ENCODE measurements at regions not wholly inside any gene's neighbourhood (a gene's known extent, or its start where the extent isn't known, plus 50 kb on each side); places are given as distances from the start of the nearest gene placed in this dataset.

GRCh38 chr3:25120665-25121064 is 307.4 kb upstream of the RARB start:
- no peak for TF ChIP-seq CTCF (IDR thresholded peaks at IDR 0.05 in 2 of 3, conservative IDR thresholded peaks at IDR 0.05 in 1 of 3; ENCODE audit: insufficient read depth in 2 of 3, low read depth in 1 of 3, low read length in 3 of 3)
- TF ChIP-seq HMGN3 (IDR thresholded peaks at IDR 0.05; ENCODE audit: borderline replicate concordance, extremely low read depth, insufficient read length, low read depth, low read length) = no peak
- TF ChIP-seq EGR1 (conservative IDR thresholded peaks at IDR 0.05) = no peak
- no peak for TF ChIP-seq TARDBP (IDR thresholded peaks at IDR 0.05)
- no peak for TF ChIP-seq ZNF143 (CRISPR knock-in tag; IDR thresholded peaks at IDR 0.05)
- no peak for TF ChIP-seq FOXM1 (IDR thresholded peaks at IDR 0.05; ENCODE audit: low read depth)
- no peak for TF ChIP-seq FOXM1 (CRISPR knock-in tag; IDR thresholded peaks at IDR 0.05; ENCODE audit: low read depth)

All from K562 (cell line).